ENCODE measurements at regions not wholly inside any gene's neighbourhood (a gene's known extent, or its start where the extent isn't known, plus 50 kb on each side); places are given as distances from the start of the nearest gene placed in this dataset.

GRCh38 chr4:169849456-169849855 lies 91.7 kb upstream of the HPF1 start:
- TF ChIP-seq CTCF (IDR thresholded peaks at IDR 0.05) (no peak), POLR2A (IDR thresholded peaks at IDR 0.05) (no peak)
